K562 (cell line): ENCODE measurements at regions not wholly inside any gene's neighbourhood (a gene's known extent, or its start where the extent isn't known, plus 50 kb on each side); places are given as distances from the start of the nearest gene placed in this dataset.

Experiments
- ATAC-seq: fragments of 200-7000 bp; cut with Tn5 transposase; 3 replicates; pipeline ENCODE4 v1.9.1; 2020; ENCODE audit warnings: moderate library complexity
- BruUV-seq: library from RNA; stranded (reverse); fragments of 400-500 nt; replicated peaks from 2 replicates; lab custom pipeline; 2021; lab: Mats Ljungman, UMichigan
- CTCF ChIA-PET: fragments of 300-600 bp; formaldehyde crosslinking; extraction: SDS; loops from one replicate; lab custom pipeline; 2021; ENCODE audit warnings: low intra/inter-chr PET ratio; lab: Yijun Ruan, JAX
- POLR2A ChIA-PET: fragments of 300-600, 350-650 bp; sonication (Branson Sonifier 250); formaldehyde crosslinking; extraction: SDS; loops from one replicate; lab custom pipeline; 2021; ENCODE audit warnings: antibody characterized with exemption, inconsistent platforms; lab: Yijun Ruan, JAX
- DNase-seq, 4 experiments: peaks; one replicate each; pipeline versions ENCODE4 v3.0.0 to v3.0.0-alpha.2; 2011 to 2018; ENCODE audit warnings: low spot score in 3 of 4, mixed read lengths in 3 of 4; ENCODE audit errors: extremely low read depth in 1 of 4
- FAIRE-seq: peaks from 2 replicates; lab custom pipeline; 2011; peaks lifted over from hg19 to GRCh38; lab: Jason Lieb, UNC
- H2AFZ ChIP-seq: 2 replicates; pipeline ENCODE4 v1.6.0; 2011; ENCODE audit warnings: low read depth, low read length, control low read depth, inconsistent platforms
- H3K27ac ChIP-seq: fragments of 200-600 bp; 3 replicates; pipeline ENCODE4 v1.8.0; 2011; ENCODE audit warnings: low read depth, mild to moderate bottlenecking, control low read depth, inconsistent platforms, low read length, moderate library complexity, mixed read lengths; ENCODE audit errors: extremely low read depth
- H3K27me3 ChIP-seq, 2 experiments: fragments of 300-600 bp in 1 of 2; 2 replicates in 1 of 2; 3 replicates in 1 of 2; pipeline versions ENCODE4 v1.6.0 to v1.8.0; 2011; ENCODE audit warnings: inconsistent platforms in 2 of 2, low read length in 2 of 2, mild to moderate bottlenecking in 1 of 2, mixed read lengths in 1 of 2, moderate library complexity in 1 of 2; ENCODE audit not compliant: control insufficient read depth in 2 of 2, insufficient read depth in 2 of 2
- H3K36me3 ChIP-seq: fragments of 300-600 bp; 3 replicates; pipeline ENCODE4 v1.8.0; 2011; ENCODE audit warnings: mild to moderate bottlenecking, low read length, inconsistent platforms; ENCODE audit not compliant: control insufficient read depth, insufficient read depth
- H3K4me1 ChIP-seq, 2 experiments: fragments of 200-600 bp in 1 of 2; replicated peaks in 1 of 2; 2 replicates in 1 of 2; 3 replicates in 1 of 2; pipeline versions ENCODE4 v1.5.1 to v1.8.0; 2011; ENCODE audit warnings: inconsistent platforms in 2 of 2, low read length in 2 of 2, mild to moderate bottlenecking in 1 of 2, mixed read lengths in 1 of 2, moderate library complexity in 1 of 2; ENCODE audit not compliant: control insufficient read depth in 2 of 2, insufficient read depth in 2 of 2
- H3K4me2 ChIP-seq: 2 replicates; pipeline ENCODE4 v1.6.1; 2011; ENCODE audit warnings: low read length, control low read depth, inconsistent platforms, mixed read lengths; ENCODE audit not compliant: insufficient read depth
- H3K4me3 ChIP-seq: fragments of 200-600 bp; sonication (generic), shearing (Covaris generic); 2 replicates; pipeline ENCODE4 v1.5.1; 2016; ENCODE audit warnings: control low read depth, inconsistent platforms
- H3K79me2 ChIP-seq: fragments of 200-600 bp; 3 replicates; pipeline ENCODE4 v1.8.0; 2011; ENCODE audit warnings: low read length, inconsistent platforms; ENCODE audit not compliant: control insufficient read depth, insufficient read depth
- H3K9ac ChIP-seq, 2 experiments: 2 replicates each; pipeline versions ENCODE4 v1.6.0 to v1.6.1; 2011; ENCODE audit warnings: low read depth in 2 of 2, low read length in 2 of 2, control low read depth in 1 of 2, inconsistent platforms in 1 of 2, mild to moderate bottlenecking in 1 of 2, mixed read lengths in 1 of 2; ENCODE audit not compliant: insufficient read depth in 1 of 2
- H3K9me1 ChIP-seq: one replicate; pipeline ENCODE4 v1.6.0; 2011; ENCODE audit warnings: inconsistent platforms, mild to moderate bottlenecking, low read length, moderate library complexity; ENCODE audit not compliant: control insufficient read depth, insufficient read depth
- H3K9me3 ChIP-seq: replicated peaks from 2 replicates; pipeline ENCODE4 v1.5.1; 2011; ENCODE audit warnings: low read depth, low read length, inconsistent platforms; ENCODE audit not compliant: control insufficient read depth, insufficient read depth
- H4K20me1 ChIP-seq: replicated peaks from 2 replicates; pipeline ENCODE4 v1.6.1; 2011; ENCODE audit warnings: low read length, inconsistent platforms, mixed read lengths; ENCODE audit not compliant: control insufficient read depth, insufficient read depth
- E2F3 ChIP-seq: fragments of 250-450 bp; sonication (Bioruptor Pico); IDR thresholded peaks from 2 replicates; pipeline ENCODE4 v1.4.0; 2020; ENCODE audit warnings: mild to moderate bottlenecking
- ELF1 ChIP-seq: fragments of 200-800 bp; sonication (Bioruptor generic); IDR thresholded peaks from 2 replicates; pipeline ENCODE4 v1.6.1; 2016; ENCODE audit warnings: missing genetic modification characterization, missing compliant biosample characterization
- NCOA2 ChIP-seq, 2 experiments: fragments of 450-650 bp; IDR thresholded peaks; 2 replicates each; pipeline ENCODE4 v1.6.1; 2018; ENCODE audit warnings: mild to moderate bottlenecking in 2 of 2, moderate library complexity in 1 of 2; ENCODE audit not compliant: partially characterized antibody in 2 of 2
- NR4A1 ChIP-seq, 2 experiments: fragments of 250-450 bp in 1 of 2; fragments of 450-650 bp in 1 of 2; sonication (Bioruptor Pico) in 1 of 2; IDR thresholded peaks; 2 replicates each; pipeline versions ENCODE4 v1.4.0 to v1.6.1; 2016 to 2020; ENCODE audit warnings: mild to moderate bottlenecking in 2 of 2, missing compliant biosample characterization in 1 of 2, missing genetic modification characterization in 1 of 2, moderate library complexity in 1 of 2
- RNF2 ChIP-seq: sonication (generic); IDR thresholded peaks from 2 replicates; pipeline ENCODE4 v1.6.1; 2016
- SPI1 ChIP-seq: IDR thresholded peaks from 2 replicates; pipeline ENCODE4 v1.6.1; 2011; ENCODE audit warnings: low read depth, low read length, control low read depth, borderline replicate concordance
- TCF3 ChIP-seq: sonication (generic); formaldehyde crosslinking; IDR thresholded peaks from 2 replicates; pipeline ENCODE4 v1.4.0; 2020; ENCODE audit warnings: mild to moderate bottlenecking, missing genetic modification reagents
- ZNF12 ChIP-seq: sonication (generic); formaldehyde crosslinking; IDR thresholded peaks from 2 replicates; pipeline ENCODE4 v1.4.0; 2020; ENCODE audit warnings: mild to moderate bottlenecking, missing genetic modification reagents
- ZNF165 ChIP-seq: fragments of 250-450 bp; sonication (Bioruptor Pico); IDR thresholded peaks from 2 replicates; pipeline ENCODE4 v1.4.0; 2020; ENCODE audit warnings: borderline replicate concordance
- ZNF197 ChIP-seq: fragments of 200-800 bp; sonication (Bioruptor generic); IDR thresholded peaks from 2 replicates; pipeline ENCODE4 v1.6.1; 2016; ENCODE audit warnings: low read depth, missing genetic modification characterization, missing compliant biosample characterization
- WGBS: fragments of 100-300 bp; shearing (Covaris generic); methylation state at CpG from one replicate; pipeline ENCODE4 v1.1.6; 2016; ENCODE audit warnings: low coverage, mixed read lengths; ENCODE audit not compliant: insufficient coverage; ENCODE audit errors: missing lambda C conversion rate; 5-methylcytosine and 5-hydroxymethylcytosine counted together
- in situ Hi-C: fragments of 300-500 bp; cut with MboI; formaldehyde crosslinking; loops from 4 replicates; pipeline ENCODE4 v1.15.0; 2018; ENCODE audit warnings: inconsistent platforms, mixed read lengths
- intact Hi-C: fragments of 100-400 bp; cut with micrococcal nuclease; formaldehyde crosslinking; loops from 2 replicates; pipeline ENCODE4 v1.14.2; 2022
- TF ChIP-seq, protein P1 (sequence below): IDR thresholded peaks from 2 replicates; pipeline ENCODE4 v1.6.1; 2011; ENCODE audit not compliant: insufficient read length; ENCODE audit errors: extremely low read depth
- TF ChIP-seq, protein P2 (sequence below), 2 experiments: fragments of 450-650 bp; IDR thresholded peaks; 2 replicates each; pipeline ENCODE4 v1.6.1; 2016; ENCODE audit warnings: mild to moderate bottlenecking in 2 of 2, borderline replicate concordance in 1 of 2, low read depth in 1 of 2, moderate library complexity in 1 of 2
- TF ChIP-seq, protein P3 (sequence below): sonication (generic); formaldehyde crosslinking; IDR thresholded peaks from 2 replicates; pipeline ENCODE4 v1.8.1; 2023; ENCODE audit warnings: mild to moderate bottlenecking, missing genetic modification reagents

DNA sequence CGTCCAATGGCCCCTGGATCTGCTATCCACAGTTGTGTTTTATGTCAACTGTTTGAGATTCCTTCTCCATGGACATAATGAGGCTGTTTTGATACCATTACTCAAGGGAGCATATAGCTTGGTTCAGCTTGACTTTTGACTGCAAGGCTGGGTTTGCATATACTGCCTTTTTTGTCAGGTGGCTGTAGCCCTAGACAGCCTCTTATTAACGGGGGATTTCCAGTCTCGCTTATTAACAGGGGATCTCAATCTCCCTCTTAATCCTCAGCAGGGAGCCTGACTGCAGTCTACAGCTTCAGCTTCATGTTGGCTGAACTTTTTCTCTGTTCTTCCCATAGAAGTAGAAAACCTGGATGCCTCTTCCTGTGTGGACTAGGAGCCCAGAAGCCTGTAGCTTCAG is 73.7 kb upstream of the TNC start:
- FAIRE-seq (no peak), ATAC-seq (no peak), DNase-seq (no peak)
- no peaks in the 10 kb centered on the region for H3K9me1 ChIP-seq
- no peak overlapping the region for H3K4me2 ChIP-seq
- 0% methylated on average over 3 of the region's 3 CpGs for WGBS
- intact Hi-C loops, result no loop called here
- H4K20me1 ChIP-seq, result no peaks in the 10 kb centered on the region
- ChIA-PET POLR2A (no interaction called here), CTCF (no interaction called here)
- no peaks in the 10 kb centered on the region for H3K27me3 ChIP-seq
- no peak overlapping the region for H3K4me3 ChIP-seq
- no peaks in the 10 kb centered on the region for H3K36me3 ChIP-seq
- no peak overlapping the region for H3K27ac ChIP-seq
- 0 out of 2 replicates have a peak, but pooled peaks cover 1% of the 10 kb centered on the region for H3K9me3 ChIP-seq
- in situ Hi-C loops, result no loop called here
- no peak overlapping the region for H3K9ac ChIP-seq
- no peaks in the 10 kb centered on the region for H3K4me1 ChIP-seq
- BruUV-seq, result no TSS peak
- H2AFZ ChIP-seq, result no peak overlapping the region
- H3K79me2 ChIP-seq, result no peaks in the 10 kb centered on the region
- no peak for TF ChIP-seq ZNF165 (CRISPR knock-in tag)
- no peak for TF ChIP-seq NCOA2 (IDR thresholded peaks at IDR 0.05; ENCODE audit: partially characterized antibody in 2 of 2)
- TF ChIP-seq, protein P1, sequence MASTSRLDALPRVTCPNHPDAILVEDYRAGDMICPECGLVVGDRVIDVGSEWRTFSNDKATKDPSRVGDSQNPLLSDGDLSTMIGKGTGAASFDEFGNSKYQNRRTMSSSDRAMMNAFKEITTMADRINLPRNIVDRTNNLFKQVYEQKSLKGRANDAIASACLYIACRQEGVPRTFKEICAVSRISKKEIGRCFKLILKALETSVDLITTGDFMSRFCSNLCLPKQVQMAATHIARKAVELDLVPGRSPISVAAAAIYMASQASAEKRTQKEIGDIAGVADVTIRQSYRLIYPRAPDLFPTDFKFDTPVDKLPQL, result no peak
- TF ChIP-seq NR4A1 (CRISPR knock-in tag; IDR thresholded peaks at IDR 0.05), result no peak
- TF ChIP-seq NR4A1 (tag; IDR thresholded peaks at IDR 0.05), result no peak
- TF ChIP-seq, protein P2, sequence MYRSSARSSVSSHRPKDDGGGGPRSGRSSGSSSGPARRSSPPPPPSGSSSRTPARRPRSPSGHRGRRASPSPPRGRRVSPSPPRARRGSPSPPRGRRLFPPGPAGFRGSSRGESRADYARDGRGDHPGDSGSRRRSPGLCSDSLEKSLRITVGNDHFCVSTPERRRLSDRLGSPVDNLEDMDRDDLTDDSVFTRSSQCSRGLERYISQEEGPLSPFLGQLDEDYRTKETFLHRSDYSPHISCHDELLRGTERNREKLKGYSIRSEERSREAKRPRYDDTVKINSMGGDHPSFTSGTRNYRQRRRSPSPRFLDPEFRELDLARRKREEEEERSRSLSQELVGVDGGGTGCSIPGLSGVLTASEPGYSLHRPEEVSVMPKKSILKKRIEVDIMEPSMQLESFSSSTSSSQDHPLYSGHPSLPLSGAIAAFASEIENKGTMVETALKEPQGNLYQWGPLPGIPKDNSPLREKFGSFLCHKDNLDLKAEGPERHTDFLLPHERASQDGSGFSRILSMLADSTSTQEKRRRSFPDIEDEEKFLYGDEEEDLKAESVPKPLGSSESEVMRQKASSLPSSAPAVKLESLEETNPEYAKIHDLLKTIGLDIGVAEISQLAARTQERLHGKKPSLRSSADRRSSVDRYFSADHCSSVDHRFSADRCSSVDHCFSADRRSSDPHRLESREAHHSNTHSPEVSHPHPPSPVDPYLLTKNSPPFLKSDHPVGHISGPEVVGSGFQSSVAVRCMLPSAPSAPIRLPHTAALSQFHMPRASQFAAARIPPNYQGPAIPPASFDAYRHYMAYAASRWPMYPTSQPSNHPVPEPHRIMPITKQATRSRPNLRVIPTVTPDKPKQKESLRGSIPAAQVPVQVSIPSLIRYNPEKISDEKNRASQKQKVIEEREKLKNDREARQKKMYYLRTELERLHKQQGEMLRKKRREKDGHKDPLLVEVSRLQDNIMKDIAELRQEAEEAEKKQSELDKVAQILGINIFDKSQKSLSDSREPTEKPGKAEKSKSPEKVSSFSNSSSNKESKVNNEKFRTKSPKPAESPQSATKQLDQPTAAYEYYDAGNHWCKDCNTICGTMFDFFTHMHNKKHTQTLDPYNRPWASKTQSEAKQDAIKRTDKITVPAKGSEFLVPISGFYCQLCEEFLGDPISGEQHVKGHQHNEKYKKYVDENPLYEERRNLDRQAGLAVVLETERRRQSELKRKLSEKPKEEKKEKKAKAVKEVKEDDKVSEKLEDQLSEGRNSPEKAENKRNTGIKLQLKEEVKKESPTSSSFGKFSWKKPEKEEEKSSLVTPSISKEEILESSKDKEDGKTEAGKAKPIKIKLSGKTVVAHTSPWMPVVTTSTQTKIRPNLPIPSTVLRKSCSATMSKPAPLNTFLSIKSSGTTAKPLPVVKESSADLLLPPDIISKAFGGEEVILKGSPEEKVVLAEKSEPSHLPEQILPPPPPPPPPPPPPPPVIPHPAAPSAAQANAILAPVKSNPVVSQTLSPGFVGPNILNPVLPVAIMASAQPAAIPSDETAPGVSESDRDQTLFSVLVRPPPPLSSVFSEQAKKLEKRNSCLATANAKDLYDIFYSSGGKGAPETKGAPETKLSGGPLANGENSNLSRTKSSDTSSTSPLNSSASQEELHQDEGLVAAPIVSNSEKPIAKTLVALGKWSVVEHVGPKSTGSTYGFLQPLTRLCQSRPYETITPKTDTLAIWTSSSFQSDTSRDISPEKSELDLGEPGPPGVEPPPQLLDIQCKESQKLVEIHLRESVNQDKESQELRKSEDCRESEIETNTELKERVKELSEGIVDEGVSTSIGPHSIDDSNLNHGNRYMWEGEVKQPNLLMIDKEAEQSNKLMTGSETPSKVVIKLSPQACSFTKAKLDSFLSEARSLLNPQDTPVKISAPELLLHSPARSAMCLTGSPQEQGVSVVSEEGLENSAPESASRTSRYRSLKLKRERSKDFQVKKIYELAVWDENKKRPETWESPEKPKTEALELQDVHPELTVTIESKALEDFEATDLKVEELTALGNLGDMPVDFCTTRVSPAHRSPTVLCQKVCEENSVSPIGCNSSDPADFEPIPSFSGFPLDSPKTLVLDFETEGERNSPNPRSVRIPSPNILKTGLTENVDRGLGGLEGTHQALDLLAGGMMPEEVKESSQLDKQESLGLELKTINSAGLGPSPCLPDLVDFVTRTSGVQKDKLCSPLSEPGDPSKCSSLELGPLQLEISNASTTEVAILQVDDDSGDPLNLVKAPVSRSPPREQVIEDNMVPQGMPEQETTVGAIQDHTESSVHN (IDR thresholded peaks at IDR 0.05; ENCODE audit: borderline replicate concordance in 1 of 2, low read depth in 1 of 2), result no peak
- TF ChIP-seq TCF3 (CRISPR knock-in tag), result no peak
- no peak for TF ChIP-seq ZNF12 (CRISPR knock-in tag)
- TF ChIP-seq ELF1 (tag), result no peak
- TF ChIP-seq ZNF197 (CRISPR knock-in tag), result no peak
- TF ChIP-seq, protein P3, sequence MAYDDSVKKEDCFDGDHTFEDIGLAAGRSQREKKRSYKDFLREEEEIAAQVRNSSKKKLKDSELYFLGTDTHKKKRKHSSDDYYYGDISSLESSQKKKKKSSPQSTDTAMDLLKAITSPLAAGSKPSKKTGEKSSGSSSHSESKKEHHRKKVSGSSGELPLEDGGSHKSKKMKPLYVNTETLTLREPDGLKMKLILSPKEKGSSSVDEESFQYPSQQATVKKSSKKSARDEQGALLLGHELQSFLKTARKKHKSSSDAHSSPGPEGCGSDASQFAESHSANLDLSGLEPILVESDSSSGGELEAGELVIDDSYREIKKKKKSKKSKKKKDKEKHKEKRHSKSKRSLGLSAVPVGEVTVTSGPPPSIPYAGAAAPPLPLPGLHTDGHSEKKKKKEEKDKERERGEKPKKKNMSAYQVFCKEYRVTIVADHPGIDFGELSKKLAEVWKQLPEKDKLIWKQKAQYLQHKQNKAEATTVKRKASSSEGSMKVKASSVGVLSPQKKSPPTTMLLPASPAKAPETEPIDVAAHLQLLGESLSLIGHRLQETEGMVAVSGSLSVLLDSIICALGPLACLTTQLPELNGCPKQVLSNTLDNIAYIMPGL, result no peak
- no peak for TF ChIP-seq E2F3 (CRISPR knock-in tag)
- TF ChIP-seq RNF2, result no peak
- TF ChIP-seq SPI1, result no peak
